Neural crest cell (in vitro differentiated cells): ENCODE measurements at regions not wholly inside any gene's neighbourhood (a gene's known extent, or its start where the extent isn't known, plus 50 kb on each side); places are given as distances from the start of the nearest gene placed in this dataset.

Experiments used
- DNase-seq: peaks from one replicate; pipeline ENCODE4 v3.0.0; 2021; ENCODE audit warnings: low read depth, mixed read lengths, low spot score
- H3K27ac Mint-ChIP-seq: one replicate; pipeline ENCODE4 v1.8.0; 2021; ENCODE audit warnings: mild to moderate bottlenecking, mixed read lengths; ENCODE audit not compliant: unreplicated experiment
- H3K27me3 Mint-ChIP-seq: 2 replicates; pipeline ENCODE4 v1.8.0; 2021; ENCODE audit warnings: low read depth, mild to moderate bottlenecking, mixed read lengths
- H3K36me3 Mint-ChIP-seq: 2 replicates; pipeline ENCODE4 v1.8.0; 2021; ENCODE audit warnings: low read depth, mild to moderate bottlenecking, mixed read lengths
- H3K4me1 Mint-ChIP-seq: 2 replicates; pipeline ENCODE4 v1.8.0; 2021; ENCODE audit warnings: mixed read lengths
- H3K4me3 Mint-ChIP-seq: one replicate; pipeline ENCODE4 v1.8.0; 2021; ENCODE audit warnings: mild to moderate bottlenecking, mixed read lengths
- H3K9me3 Mint-ChIP-seq: 2 replicates; pipeline ENCODE4 v1.8.0; 2021; ENCODE audit warnings: mixed read lengths
- TF ChIP-seq, protein P1 (sequence below): fragments of 200-600 bp; sonication (generic); conservative IDR thresholded peaks from 2 replicates; pipeline ENCODE4 v1.5.0; 2021; ENCODE audit warnings: antibody characterized with exemption, mild to moderate bottlenecking

GRCh38 chr19:30854661-30855060 is 482.5 kb downstream of the ZNF536 start:
- Mint-ChIP-seq H3K36me3 (no peaks in the 10 kb centered on the region), H3K4me1 (no peaks in the 10 kb centered on the region), H3K4me3 (no peak overlapping the region), H3K9me3 (no peaks in the 10 kb centered on the region), H3K27me3 (no peaks in the 10 kb centered on the region), H3K27ac (no peak overlapping the region)
- DNase-seq = no peak
- TF ChIP-seq, protein P1, sequence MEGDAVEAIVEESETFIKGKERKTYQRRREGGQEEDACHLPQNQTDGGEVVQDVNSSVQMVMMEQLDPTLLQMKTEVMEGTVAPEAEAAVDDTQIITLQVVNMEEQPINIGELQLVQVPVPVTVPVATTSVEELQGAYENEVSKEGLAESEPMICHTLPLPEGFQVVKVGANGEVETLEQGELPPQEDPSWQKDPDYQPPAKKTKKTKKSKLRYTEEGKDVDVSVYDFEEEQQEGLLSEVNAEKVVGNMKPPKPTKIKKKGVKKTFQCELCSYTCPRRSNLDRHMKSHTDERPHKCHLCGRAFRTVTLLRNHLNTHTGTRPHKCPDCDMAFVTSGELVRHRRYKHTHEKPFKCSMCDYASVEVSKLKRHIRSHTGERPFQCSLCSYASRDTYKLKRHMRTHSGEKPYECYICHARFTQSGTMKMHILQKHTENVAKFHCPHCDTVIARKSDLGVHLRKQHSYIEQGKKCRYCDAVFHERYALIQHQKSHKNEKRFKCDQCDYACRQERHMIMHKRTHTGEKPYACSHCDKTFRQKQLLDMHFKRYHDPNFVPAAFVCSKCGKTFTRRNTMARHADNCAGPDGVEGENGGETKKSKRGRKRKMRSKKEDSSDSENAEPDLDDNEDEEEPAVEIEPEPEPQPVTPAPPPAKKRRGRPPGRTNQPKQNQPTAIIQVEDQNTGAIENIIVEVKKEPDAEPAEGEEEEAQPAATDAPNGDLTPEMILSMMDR = no peak

DNA sequence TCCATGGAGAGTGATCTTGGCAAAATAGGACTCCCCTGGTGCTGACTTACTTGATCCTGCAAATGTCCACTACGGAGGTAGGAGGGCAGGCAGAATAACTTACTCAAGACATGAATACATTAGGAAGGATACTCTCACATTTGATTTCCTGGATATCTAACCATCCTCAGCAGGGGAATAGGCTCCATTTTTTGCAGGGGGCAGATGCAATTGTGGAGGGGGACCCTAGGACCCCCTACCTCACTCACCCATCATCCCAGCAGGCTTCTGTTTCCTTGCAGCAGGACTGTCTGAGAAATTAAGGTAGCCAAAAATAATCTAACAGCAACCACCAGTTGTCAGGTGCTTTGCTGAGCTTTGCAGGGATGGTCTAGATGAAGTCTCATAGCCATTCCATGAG is 482.0 kb downstream of the ZNF536 start:
- Mint-ChIP-seq H3K4me3 (no peak overlapping the region), H3K4me1 (no peaks in the 10 kb centered on the region), H3K9me3 (no peaks in the 10 kb centered on the region), H3K27ac (no peak overlapping the region), H3K27me3 (no peaks in the 10 kb centered on the region), H3K36me3 (no peaks in the 10 kb centered on the region)
- TF ChIP-seq, protein P1 = no peak
- no peak for DNase-seq

DNA sequence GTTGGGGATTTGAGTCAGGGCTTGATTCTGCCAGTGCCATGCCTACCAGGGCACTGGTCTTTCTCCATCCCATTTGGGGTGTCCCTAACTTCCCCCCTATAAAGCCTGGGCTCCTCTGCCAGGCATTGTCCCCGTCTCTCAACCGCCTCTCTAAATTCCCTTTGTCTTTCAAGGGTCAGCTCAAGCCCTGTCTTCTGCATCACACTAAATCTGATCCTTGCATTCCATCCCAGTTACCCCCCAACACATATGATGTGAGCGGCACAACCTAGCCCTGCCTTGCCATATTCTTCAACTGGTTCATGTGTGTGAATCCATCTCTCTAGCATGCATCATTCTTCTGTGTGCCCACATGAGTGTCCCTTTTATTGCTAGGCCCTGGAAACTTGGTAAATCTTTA is 480.9 kb downstream of the ZNF536 start:
- no peaks in the 10 kb centered on the region for H3K27me3 Mint-ChIP-seq
- no peak for DNase-seq
- no peak overlapping the region for H3K4me3 Mint-ChIP-seq
- no peaks in the 10 kb centered on the region for H3K36me3 Mint-ChIP-seq
- no peaks in the 10 kb centered on the region for H3K9me3 Mint-ChIP-seq
- H3K27ac Mint-ChIP-seq = no peak overlapping the region
- peaks cover 4% of the 10 kb centered on the region for H3K4me1 Mint-ChIP-seq
- TF ChIP-seq, protein P1 = no peak

DNA sequence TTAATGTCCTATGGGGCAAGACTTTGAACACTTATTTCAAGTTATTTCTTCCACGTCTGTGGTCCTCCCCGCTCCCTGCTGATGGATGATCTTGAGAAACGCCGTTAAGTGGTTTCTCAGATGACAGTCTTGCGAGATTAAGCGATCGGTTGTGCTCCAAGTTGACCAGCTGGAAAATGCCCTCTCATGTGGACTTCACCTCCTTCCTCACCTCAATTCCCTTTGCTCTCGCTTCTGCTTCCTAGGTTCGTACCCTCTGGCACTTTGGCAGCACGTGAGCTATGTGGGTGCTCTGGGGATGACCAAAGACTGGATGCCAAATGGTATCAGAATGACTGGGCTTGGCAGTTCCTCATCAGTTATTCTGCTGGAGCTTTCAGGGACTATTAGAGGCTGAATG is 480.0 kb downstream of the ZNF536 start:
- H3K9me3 Mint-ChIP-seq = no peaks in the 10 kb centered on the region
- no peaks in the 10 kb centered on the region for H3K27me3 Mint-ChIP-seq
- H3K4me3 Mint-ChIP-seq = no peak overlapping the region
- DNase-seq = no peak
- no peaks in the 10 kb centered on the region for H3K36me3 Mint-ChIP-seq
- H3K4me1 Mint-ChIP-seq = peaks cover 4% of the 10 kb centered on the region
- no peak overlapping the region for H3K27ac Mint-ChIP-seq
- TF ChIP-seq, protein P1 = no peak

GRCh38 chr19:30851646-30852045 is 479.5 kb downstream of the ZNF536 start:
- DNase-seq = no peak
- no peaks in the 10 kb centered on the region for H3K36me3 Mint-ChIP-seq
- TF ChIP-seq, protein P1 = no peak
- no peaks in the 10 kb centered on the region for H3K27me3 Mint-ChIP-seq
- H3K4me1 Mint-ChIP-seq = peaks cover 4% of the 10 kb centered on the region
- no peak overlapping the region for H3K27ac Mint-ChIP-seq
- no peaks in the 10 kb centered on the region for H3K9me3 Mint-ChIP-seq
- no peak overlapping the region for H3K4me3 Mint-ChIP-seq
